Effector memory CD8-positive, alpha-beta T cell (primary cell): ENCODE measurements at regions not wholly inside any gene's neighbourhood (a gene's known extent, or its start where the extent isn't known, plus 50 kb on each side); places are given as distances from the start of the nearest gene placed in this dataset.

Experiments
- ATAC-seq: fragments of 150-1000 bp; cut with Tn5 transposase; replicated peaks from 2 replicates; pipeline ENCODE4 v1.10.0; 2021; ENCODE audit warnings: mild to moderate bottlenecking, moderate library complexity
- DNase-seq, 3 experiments: peaks; one replicate each; pipeline ENCODE4 v3.0.0; 2021
- H3K27ac Mint-ChIP-seq, 2 donors: one replicate each; pipeline ENCODE4 v1.8.0; 2022; ENCODE audit warnings: mild to moderate bottlenecking in 2 of 2, mixed read lengths in 2 of 2, moderate library complexity in 2 of 2
- H3K27me3 Mint-ChIP-seq, 2 donors: one replicate each; pipeline ENCODE4 v1.8.0; 2022; ENCODE audit warnings: mixed read lengths in 2 of 2
- H3K36me3 Mint-ChIP-seq: one replicate; pipeline ENCODE4 v1.8.0; 2022; ENCODE audit warnings: mild to moderate bottlenecking, moderate library complexity, mixed read lengths; ENCODE audit not compliant: insufficient read depth
- H3K4me1 Mint-ChIP-seq, 2 donors: one replicate each; pipeline ENCODE4 v1.8.0; 2022; ENCODE audit warnings: low read depth in 2 of 2, mixed read lengths in 2 of 2
- H3K4me3 Mint-ChIP-seq, 2 donors: one replicate each; pipeline ENCODE4 v1.8.0; 2022; ENCODE audit warnings: mild to moderate bottlenecking in 2 of 2, mixed read lengths in 2 of 2, moderate library complexity in 2 of 2
- H3K9me3 Mint-ChIP-seq, 2 donors: one replicate each; pipeline ENCODE4 v1.8.0; 2022; ENCODE audit warnings: mixed read lengths in 2 of 2

DNA sequence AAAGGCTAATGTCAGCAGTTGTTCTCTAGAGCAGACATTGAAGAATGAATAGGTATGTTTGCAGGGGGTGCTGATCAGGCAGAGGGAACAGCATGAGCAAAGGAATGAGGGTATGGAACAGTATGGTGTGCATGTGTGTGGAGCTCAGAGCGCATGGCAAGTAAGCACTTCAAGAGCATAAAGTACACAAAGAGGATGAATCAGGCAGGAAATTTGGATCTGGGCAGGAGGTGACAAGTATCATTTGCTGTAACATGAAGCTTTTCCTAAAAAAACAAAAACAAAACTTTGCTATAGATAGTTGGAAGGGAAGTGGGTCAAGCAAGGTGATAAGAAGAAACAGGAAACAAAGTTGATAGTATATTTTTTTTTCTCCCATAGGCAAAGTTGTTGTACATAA is 746.8 kb downstream of the HDGFL1 start:
- peaks cover 3 to 8% of the 10 kb centered on the region in 2 donors for H3K9me3 Mint-ChIP-seq
- no peak for ATAC-seq
- H3K4me3 Mint-ChIP-seq = no peak overlapping the region
- H3K27ac Mint-ChIP-seq = no peak overlapping the region
- H3K4me1 Mint-ChIP-seq = no peaks in the 10 kb centered on the region
- H3K36me3 Mint-ChIP-seq = no peaks in the 10 kb centered on the region
- H3K27me3 Mint-ChIP-seq = no peaks in the 10 kb centered on the region
- no peak for DNase-seq

DNA sequence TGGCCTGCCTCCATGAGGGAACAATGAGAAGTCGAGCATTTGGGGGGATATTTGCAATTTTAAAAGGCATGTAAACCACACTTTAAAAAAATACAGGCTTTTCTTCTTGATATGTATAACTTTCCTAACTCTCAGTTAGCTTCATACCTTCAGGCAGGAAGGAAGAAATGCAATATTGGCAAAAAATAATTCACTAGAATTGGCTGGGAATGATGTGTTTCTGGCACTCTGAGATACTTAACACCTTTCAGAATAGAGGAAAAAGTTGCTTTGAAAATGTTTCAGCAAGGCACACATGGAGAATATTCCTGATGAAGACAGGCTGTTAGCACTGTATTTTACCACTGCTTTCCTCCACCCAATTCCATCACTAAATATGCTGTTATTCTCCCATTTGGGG is 747.6 kb downstream of the HDGFL1 start:
- H3K27me3 Mint-ChIP-seq = no peaks in the 10 kb centered on the region

DNA sequence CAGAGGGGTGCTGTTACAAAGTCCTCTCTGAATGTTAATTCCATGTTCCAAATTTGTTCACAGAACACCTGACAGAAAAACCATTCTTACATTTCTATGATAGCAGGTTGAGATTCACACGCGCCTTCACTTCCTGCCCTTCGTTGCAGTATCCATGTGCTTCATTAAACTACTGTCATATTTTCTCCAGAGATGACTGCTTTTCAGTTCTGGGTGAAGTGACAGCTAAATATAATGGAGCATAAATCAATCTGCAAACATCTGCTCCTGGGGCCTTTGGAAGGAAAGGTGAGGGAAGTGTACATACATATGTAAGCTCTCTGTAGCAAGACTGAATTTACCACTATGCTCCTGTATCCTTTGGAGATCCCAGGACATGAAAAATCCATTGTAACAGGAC is 750.2 kb downstream of the HDGFL1 start:
- no peak overlapping the region for H3K27ac Mint-ChIP-seq
- DNase-seq = no peak
- no peaks in the 10 kb centered on the region for H3K4me1 Mint-ChIP-seq
- ATAC-seq = no peak
- H3K36me3 Mint-ChIP-seq = no peaks in the 10 kb centered on the region
- no peak overlapping the region for H3K4me3 Mint-ChIP-seq
- peaks cover 3 to 14% of the 10 kb centered on the region in 2 donors for H3K9me3 Mint-ChIP-seq
- H3K27me3 Mint-ChIP-seq = no peaks in the 10 kb centered on the region

More for the DNA sequence above, 747.6 kb downstream of the HDGFL1 start:
- H3K27ac Mint-ChIP-seq = no peak overlapping the region
- ATAC-seq (no peak), DNase-seq (no peak)
- no peak overlapping the region for H3K4me3 Mint-ChIP-seq
- peaks cover 5 to 14% of the 10 kb centered on the region in 2 donors for H3K9me3 Mint-ChIP-seq
- no peaks in the 10 kb centered on the region for H3K36me3 Mint-ChIP-seq
- no peaks in the 10 kb centered on the region for H3K4me1 Mint-ChIP-seq

DNA sequence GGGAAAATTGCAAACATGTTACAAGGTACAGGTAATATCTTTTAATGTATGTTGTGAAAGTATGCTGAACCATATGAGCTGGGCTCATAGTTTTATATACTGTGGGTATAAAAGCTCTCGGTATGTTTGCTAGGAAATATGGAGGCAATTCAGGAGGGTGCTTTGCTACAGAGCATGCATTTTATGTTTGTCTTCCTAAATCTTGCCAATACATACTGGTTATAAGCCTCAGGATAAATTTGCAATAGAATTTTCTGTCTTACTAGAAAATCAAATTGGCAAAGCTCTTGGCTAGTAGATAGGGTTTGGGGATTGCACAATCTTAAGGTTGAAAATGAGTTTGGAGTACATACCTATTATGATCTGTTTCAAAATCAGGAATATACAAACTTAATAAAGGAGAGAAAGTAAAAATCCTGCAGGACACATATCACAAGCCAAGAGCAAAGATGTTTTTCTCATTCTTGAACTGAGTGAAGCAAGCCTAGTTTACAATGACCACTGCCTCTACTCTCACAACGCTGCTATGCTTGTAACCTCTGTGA is 751.2 kb downstream of the HDGFL1 start:
- ATAC-seq (no peak), DNase-seq (no peak)
- peaks cover 2 to 10% of the 10 kb centered on the region in 2 donors for H3K9me3 Mint-ChIP-seq
- no peaks in the 10 kb centered on the region for H3K36me3 Mint-ChIP-seq
- no peaks in the 10 kb centered on the region for H3K27me3 Mint-ChIP-seq
- no peak overlapping the region for H3K4me3 Mint-ChIP-seq
- no peaks in the 10 kb centered on the region for H3K4me1 Mint-ChIP-seq
- no peak overlapping the region for H3K27ac Mint-ChIP-seq

DNA sequence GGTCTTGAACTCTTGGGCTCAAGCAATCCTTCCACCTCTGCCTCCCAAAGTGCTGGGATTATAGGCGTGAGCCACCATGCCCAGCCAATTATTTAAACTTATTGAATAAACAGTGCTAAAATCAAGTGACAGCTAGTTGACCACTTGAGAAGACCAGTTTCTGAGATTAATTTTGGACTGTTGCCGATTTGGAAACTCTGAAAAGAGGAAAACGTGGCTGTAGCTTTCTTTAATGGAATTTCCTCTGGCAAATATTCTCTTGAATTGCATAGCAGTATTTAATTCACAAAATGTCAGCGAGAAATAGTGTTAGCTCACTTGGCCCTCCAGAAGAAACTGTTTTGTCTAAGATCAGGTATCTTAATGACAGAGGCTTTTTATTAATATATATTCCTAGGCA is 754.5 kb downstream of the HDGFL1 start:
- ATAC-seq = no peak
- peaks cover 7 to 15% of the 10 kb centered on the region in 2 donors for H3K9me3 Mint-ChIP-seq

DNA sequence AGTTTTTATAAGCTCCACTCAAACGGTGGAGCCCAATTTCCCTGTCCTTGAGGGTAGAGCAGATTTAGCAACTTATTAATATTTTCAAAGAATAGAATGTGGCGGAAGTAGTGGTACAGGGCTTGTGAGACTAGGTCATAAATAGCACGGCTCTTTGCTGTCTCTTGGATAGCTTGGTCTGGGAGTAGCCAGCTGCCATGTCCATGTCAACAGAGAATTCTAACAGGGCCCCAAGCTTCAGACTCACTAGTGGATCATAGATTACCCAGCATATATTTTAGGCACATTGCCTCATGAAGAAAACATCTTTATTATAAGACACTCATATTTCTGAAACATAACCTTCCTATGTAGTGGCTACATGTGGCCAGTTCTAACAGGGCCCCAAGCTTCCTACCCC is 755.7 kb downstream of the HDGFL1 start:
- Mint-ChIP-seq H3K4me1 (no peaks in the 10 kb centered on the region), H3K4me3 (no peak overlapping the region), H3K27ac (no peak overlapping the region), H3K27me3 (no peaks in the 10 kb centered on the region), H3K9me3 (peaks cover 7 to 15% of the 10 kb centered on the region in 2 donors), H3K36me3 (no peaks in the 10 kb centered on the region)
- ATAC-seq (no peak), DNase-seq (no peak)

More for the DNA sequence above, 754.5 kb downstream of the HDGFL1 start:
- Mint-ChIP-seq H3K4me1 (no peaks in the 10 kb centered on the region), H3K27me3 (no peaks in the 10 kb centered on the region), H3K4me3 (no peak overlapping the region), H3K27ac (no peak overlapping the region), H3K36me3 (no peaks in the 10 kb centered on the region)
- DNase-seq = no peak

DNA sequence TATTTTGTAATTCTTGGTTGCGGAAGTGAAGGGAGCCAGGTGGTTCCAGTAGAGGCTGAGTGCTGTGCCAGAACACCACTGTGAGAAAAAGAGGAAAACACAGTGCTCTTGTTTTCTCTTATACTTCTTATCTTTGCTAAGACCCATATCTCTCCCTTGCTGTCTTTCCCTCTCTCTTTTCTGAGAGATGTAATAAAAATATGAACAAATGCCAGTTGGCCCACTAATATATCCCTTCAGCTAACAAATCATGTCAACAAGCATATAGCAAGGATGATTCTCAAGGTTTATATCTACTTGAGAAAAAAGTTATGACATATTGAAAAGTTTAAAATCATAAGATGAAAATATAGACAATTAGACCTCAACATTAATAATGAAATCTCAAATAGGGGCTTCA is 758.3 kb downstream of the HDGFL1 start:
- H3K9me3 Mint-ChIP-seq = peaks cover 5 to 7% of the 10 kb centered on the region in 2 donors
- no peaks in the 10 kb centered on the region for H3K36me3 Mint-ChIP-seq
- ATAC-seq (no peak), DNase-seq (no peak)
- H3K27me3 Mint-ChIP-seq = no peaks in the 10 kb centered on the region
- no peaks in the 10 kb centered on the region for H3K4me1 Mint-ChIP-seq
- H3K4me3 Mint-ChIP-seq = no peak overlapping the region
- H3K27ac Mint-ChIP-seq = no peak overlapping the region

DNA sequence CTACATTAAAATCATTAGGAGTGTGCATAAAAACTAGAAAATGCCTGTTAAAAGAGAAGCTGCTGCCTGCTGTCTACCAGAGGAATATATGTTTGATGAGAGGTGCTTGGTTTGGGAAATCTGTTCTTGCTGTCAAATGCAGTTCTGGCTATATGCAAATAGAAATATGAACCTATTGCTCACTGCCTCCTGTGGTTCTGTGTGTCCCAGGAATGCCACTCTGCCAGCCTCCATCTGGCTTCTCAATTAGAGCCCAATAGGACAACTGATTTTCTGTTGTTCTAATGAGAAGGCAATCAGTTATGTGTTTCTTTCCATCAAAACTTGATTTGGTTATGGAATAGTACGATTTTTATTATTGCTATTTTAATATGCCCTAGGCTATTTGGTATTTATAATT is 759.7 kb downstream of the HDGFL1 start:
- no peaks in the 10 kb centered on the region for H3K36me3 Mint-ChIP-seq
- no peak overlapping the region for H3K4me3 Mint-ChIP-seq
- peaks cover 9 to 13% of the 10 kb centered on the region in 2 donors for H3K9me3 Mint-ChIP-seq
- ATAC-seq (no peak), DNase-seq (no peak)
- H3K27ac Mint-ChIP-seq = no peak overlapping the region
- H3K27me3 Mint-ChIP-seq = no peaks in the 10 kb centered on the region
- H3K4me1 Mint-ChIP-seq = no peaks in the 10 kb centered on the region

DNA sequence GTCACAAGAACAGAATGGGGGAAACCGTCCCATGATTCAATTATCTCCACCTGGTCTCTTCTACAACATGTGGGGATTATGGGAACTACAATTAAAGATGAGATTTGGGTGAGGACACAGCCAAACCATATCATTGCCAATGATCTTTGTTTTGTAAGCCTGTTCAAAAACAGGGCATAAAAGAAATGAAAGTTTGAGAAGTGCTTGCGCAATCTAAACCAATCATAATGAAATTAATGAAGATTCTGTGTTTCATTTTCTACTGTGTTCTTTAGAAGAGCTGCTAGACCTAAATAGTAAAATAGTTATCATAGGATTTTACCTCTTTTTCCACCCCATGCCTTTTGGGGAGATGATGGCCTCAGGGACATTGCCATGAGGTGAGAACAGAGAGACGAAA is 761.3 kb downstream of the HDGFL1 start:
- no peak for ATAC-seq
- H3K4me1 Mint-ChIP-seq = no peaks in the 10 kb centered on the region
- no peak for DNase-seq
- H3K36me3 Mint-ChIP-seq = no peaks in the 10 kb centered on the region
- H3K27me3 Mint-ChIP-seq = no peaks in the 10 kb centered on the region
- H3K27ac Mint-ChIP-seq = no peak overlapping the region
- H3K4me3 Mint-ChIP-seq = no peak overlapping the region
- H3K9me3 Mint-ChIP-seq = peaks cover 9 to 15% of the 10 kb centered on the region in 2 donors

DNA sequence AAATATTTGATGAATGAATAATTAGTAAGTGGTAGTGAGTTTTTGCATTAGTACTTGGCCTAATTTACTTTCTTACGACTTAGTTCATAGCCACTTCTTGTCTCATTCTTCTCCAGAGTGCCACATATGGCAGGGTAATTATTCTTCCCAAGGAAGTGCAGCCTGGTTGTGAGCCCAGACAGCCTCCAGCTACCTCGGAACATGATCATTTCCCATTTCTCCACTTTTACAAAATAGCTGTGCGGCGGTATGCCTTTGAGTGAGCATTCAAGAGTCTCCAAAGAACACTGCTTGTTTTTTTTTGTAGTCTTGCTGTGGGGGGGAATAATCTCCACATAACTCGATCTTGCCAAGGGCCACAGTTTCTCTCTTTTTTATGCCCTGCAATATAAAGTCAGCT is 765.0 kb downstream of the HDGFL1 start:
- H3K27me3 Mint-ChIP-seq = no peaks in the 10 kb centered on the region
- H3K36me3 Mint-ChIP-seq = no peaks in the 10 kb centered on the region
- peaks cover 13 to 14% of the 10 kb centered on the region in 2 donors for H3K9me3 Mint-ChIP-seq
- DNase-seq (no peak), ATAC-seq (no peak)
- H3K4me1 Mint-ChIP-seq = no peaks in the 10 kb centered on the region
- H3K4me3 Mint-ChIP-seq = no peak overlapping the region
- no peak overlapping the region for H3K27ac Mint-ChIP-seq

DNA sequence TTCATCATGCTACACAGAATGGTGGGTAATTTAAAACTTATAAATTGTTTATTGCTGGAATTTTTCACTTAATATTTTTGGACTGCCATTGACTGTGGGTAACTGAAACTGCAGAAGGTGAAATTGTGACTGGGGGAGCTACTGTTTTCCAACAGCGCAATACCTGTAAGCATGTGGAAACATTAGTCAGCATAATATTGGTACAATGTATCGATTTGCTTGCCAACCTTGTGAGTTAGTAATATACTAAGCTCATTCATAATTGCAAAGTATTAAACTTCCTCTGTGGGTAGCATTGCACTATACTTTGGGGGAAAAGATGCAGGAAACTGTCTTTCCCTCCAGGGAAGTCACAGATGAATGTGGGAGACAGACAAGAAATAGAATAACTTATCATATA is 766.5 kb downstream of the HDGFL1 start:
- no peak overlapping the region for H3K27ac Mint-ChIP-seq
- no peak for ATAC-seq
- no peaks in the 10 kb centered on the region for H3K36me3 Mint-ChIP-seq
- no peaks in the 10 kb centered on the region for H3K27me3 Mint-ChIP-seq
- no peak overlapping the region for H3K4me3 Mint-ChIP-seq
- DNase-seq = no peak
- H3K9me3 Mint-ChIP-seq = peaks cover 13 to 14% of the 10 kb centered on the region in 2 donors
- H3K4me1 Mint-ChIP-seq = no peaks in the 10 kb centered on the region

DNA sequence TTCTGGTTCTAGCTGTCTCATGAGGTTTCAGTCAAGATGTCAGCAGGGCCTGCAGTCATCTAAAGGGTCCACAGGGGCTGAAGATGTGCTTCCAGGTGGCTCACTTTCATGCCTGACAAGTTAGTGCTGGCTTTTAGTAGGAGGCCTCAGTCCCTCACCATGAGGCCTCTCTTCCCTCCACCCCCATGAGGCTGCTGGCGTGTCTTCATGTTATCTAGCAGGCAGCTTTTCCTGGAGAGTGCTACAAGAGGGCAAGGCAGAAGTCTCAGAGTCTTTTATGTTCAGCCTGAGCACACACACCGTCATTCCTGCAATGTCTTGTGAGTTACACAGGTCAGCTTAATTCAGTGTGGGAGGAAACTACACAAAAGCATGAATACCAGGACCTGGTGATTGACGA is 769.9 kb downstream of the HDGFL1 start:
- Mint-ChIP-seq H3K27me3 (no peaks in the 10 kb centered on the region), H3K9me3 (peaks cover 14 to 22% of the 10 kb centered on the region in 2 donors), H3K4me1 (no peaks in the 10 kb centered on the region), H3K4me3 (no peak overlapping the region), H3K27ac (no peak overlapping the region), H3K36me3 (peaks cover 2% of the 10 kb centered on the region)
- ATAC-seq = no peak
- no peak for DNase-seq

DNA sequence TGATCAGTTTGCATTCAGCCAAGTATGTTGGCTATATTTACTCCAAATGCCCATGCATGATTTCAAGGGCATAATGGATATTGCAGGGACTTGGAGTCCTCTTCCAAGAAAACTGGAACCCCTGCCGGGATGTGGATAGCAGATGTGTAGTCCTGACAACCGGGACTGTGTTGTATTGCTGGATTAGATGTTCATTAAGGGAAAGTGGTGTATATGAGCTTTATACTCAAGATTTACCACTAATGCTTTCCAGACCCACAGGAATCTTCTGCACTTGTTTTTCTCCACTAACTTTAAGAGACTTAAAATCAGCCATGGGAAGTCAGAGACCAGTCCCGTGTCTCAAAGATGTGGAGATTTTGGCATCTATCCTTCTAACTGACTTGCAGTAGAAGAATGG is 770.9 kb downstream of the HDGFL1 start:
- DNase-seq = no peak
- Mint-ChIP-seq H3K27ac (no peak overlapping the region), H3K4me1 (no peaks in the 10 kb centered on the region), H3K4me3 (no peak overlapping the region), H3K9me3 (peaks cover 14 to 22% of the 10 kb centered on the region in 2 donors), H3K36me3 (peaks cover 2% of the 10 kb centered on the region), H3K27me3 (no peaks in the 10 kb centered on the region)
- ATAC-seq = no peak

DNA sequence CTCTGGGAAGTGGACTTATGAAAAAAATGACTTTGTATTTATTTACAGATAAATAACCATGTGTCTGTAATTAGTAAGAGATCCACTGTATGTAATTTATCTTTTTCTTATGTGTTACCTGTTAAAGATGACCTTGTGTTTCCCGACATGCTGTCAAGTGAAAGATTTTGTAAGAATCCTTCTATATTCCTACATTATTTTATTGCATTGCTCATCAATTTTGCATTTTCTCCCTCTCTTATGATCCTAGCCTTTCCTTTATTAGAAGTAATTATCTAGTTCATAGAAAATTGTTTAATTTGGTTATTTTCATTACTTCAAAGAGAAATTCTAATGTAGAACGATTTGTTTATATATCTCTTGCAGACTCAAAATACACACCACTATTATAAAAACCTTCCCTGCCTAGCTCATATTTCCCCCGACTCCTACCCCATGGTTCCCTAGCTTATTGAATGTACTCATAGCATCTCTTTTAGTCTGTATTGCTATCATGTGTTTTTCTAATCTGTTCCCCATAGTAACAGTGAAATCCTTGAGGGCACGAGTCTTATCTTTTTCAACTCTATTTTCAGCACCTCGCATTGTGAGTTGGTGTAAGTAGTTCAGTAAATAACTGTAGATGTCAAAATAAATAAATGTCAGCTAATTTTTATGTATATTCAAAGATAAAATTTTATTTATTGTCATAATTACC is 774.4 kb downstream of the HDGFL1 start:
- Mint-ChIP-seq H3K4me3 (no peak overlapping the region), H3K4me1 (no peaks in the 10 kb centered on the region), H3K27ac (no peak overlapping the region), H3K27me3 (no peaks in the 10 kb centered on the region), H3K36me3 (peaks cover 2% of the 10 kb centered on the region), H3K9me3 (peaks cover 7 to 22% of the 10 kb centered on the region in 2 donors)
- DNase-seq (no peak), ATAC-seq (no peak)
